Mesodermal cell (in vitro differentiated cells): ENCODE measurements at regions not wholly inside any gene's neighbourhood (a gene's known extent, or its start where the extent isn't known, plus 50 kb on each side); places are given as distances from the start of the nearest gene placed in this dataset.

Experiments used
- H3K27ac ChIP-seq: 2 replicates; pipeline ENCODE4 v1.7.0; 2013; ENCODE audit warnings: mild to moderate bottlenecking, low read depth, low read length, moderate library complexity; ENCODE audit not compliant: severe bottlenecking
- H3K36me3 ChIP-seq: 2 replicates; pipeline ENCODE4 v1.7.1; 2013; ENCODE audit warnings: mild to moderate bottlenecking, low read length, moderate library complexity; ENCODE audit not compliant: control insufficient read depth, insufficient read depth
- H3K4me1 ChIP-seq: one replicate; pipeline ENCODE4 v1.7.1; 2013; ENCODE audit warnings: mild to moderate bottlenecking, low read length; ENCODE audit not compliant: insufficient read depth, control insufficient read depth, poor library complexity, severe bottlenecking
- H3K4me3 ChIP-seq: 2 replicates; pipeline ENCODE4 v1.7.0; 2013; ENCODE audit warnings: low read length, control low read depth, mild to moderate bottlenecking; ENCODE audit not compliant: insufficient read depth, poor library complexity, severe bottlenecking; ENCODE audit errors: extremely low read depth
- H3K9me3 ChIP-seq: 2 replicates; pipeline ENCODE4 v1.7.1; 2013; ENCODE audit warnings: mild to moderate bottlenecking, low read length, moderate library complexity; ENCODE audit not compliant: control insufficient read depth
- WGBS, 2 experiments: methylation state at CpG; one replicate each; pipeline ENCODE4 v1.1.5; 2013; ENCODE audit warnings: missing lambda C conversion rate in 2 of 2; ENCODE audit not compliant: insufficient coverage in 2 of 2; 5-methylcytosine and 5-hydroxymethylcytosine counted together

DNA sequence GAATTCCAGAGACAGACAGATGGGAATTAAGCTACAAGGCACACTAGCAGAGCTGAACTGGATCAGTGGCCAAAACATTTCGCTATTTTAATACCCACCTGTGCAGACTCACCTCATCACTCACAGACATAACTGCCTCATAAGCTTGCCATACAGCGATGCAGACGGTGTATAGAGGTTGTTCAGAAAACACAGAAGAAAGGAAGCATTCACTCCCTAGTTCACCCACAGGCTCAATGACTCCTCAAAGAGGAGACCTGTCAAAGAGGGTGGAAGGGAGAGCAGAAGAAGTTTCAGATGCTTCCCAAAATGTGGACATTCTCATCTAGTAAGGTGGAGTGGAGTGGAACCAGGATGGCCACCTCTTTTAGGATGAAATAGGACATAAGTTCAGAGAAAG is 81.7 kb upstream of the SPHKAP start:
- H3K4me3 ChIP-seq: no peak overlapping the region
- WGBS, 2 experiments: 88 to 100% methylated on average over 1 of the region's 3 CpGs
- no peaks in the 10 kb centered on the region for H3K36me3 ChIP-seq
- no peak overlapping the region for H3K27ac ChIP-seq
- H3K4me1 ChIP-seq: no peaks in the 10 kb centered on the region
- H3K9me3 ChIP-seq: no peaks in the 10 kb centered on the region

- Histone ChIP-seq H3K36me3 (no peaks in the 10 kb centered on the region), H3K4me1 (no peaks in the 10 kb centered on the region), H3K9me3 (no peaks in the 10 kb centered on the region), H3K27ac (no peak overlapping the region), H3K4me3 (no peak overlapping the region)
- 87 to 91% methylated on average over 5 to 7 of the region's 7 CpGs for WGBS, 2 experiments
These were observed 80.1 kb upstream of the SPHKAP start for GRCh38 chr2:228261546-228261945.

DNA sequence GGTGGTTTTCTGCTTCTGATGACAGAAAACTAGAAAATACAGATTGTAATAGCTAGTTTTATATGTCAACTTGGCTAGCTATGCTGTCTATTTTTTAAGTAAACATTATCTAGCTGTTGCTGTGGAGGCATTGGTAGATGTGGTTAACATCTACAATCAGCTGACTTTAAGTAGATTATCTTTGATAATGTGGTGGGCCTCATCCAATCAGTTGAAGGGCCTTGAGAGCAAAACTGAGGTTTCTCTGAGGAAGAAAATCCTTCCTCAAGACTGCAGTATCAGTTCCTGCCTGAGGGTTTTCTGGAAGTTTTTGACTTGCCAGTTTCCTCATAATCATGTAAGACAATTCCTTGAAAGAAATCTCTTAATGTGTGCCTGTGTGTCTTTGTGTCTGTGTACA is 75.9 kb upstream of the SPHKAP start:
- H3K4me1 ChIP-seq: no peaks in the 10 kb centered on the region
- no peaks in the 10 kb centered on the region for H3K9me3 ChIP-seq

GRCh38 chr2:228253752-228254151 is 72.3 kb upstream of the SPHKAP start:
- WGBS, 2 experiments: 73 to 89% methylated on average over 1 of the region's 2 CpGs
- Histone ChIP-seq H3K9me3 (no peaks in the 10 kb centered on the region), H3K4me1 (no peaks in the 10 kb centered on the region), H3K27ac (no peak overlapping the region), H3K36me3 (no peaks in the 10 kb centered on the region), H3K4me3 (no peak overlapping the region)

More for the DNA sequence above, 75.9 kb upstream of the SPHKAP start:
- no peak overlapping the region for H3K27ac ChIP-seq
- no peak overlapping the region for H3K4me3 ChIP-seq
- no peaks in the 10 kb centered on the region for H3K36me3 ChIP-seq

GRCh38 chr2:228247335-228247734 is 65.8 kb upstream of the SPHKAP start:
- H3K27ac ChIP-seq: no peak overlapping the region
- no peaks in the 10 kb centered on the region for H3K36me3 ChIP-seq
- no peaks in the 10 kb centered on the region for H3K4me1 ChIP-seq
- H3K4me3 ChIP-seq: no peak overlapping the region
- WGBS, 2 experiments: 79 to 87% methylated on average over 2 of the region's 2 CpGs
- H3K9me3 ChIP-seq: no peaks in the 10 kb centered on the region

DNA sequence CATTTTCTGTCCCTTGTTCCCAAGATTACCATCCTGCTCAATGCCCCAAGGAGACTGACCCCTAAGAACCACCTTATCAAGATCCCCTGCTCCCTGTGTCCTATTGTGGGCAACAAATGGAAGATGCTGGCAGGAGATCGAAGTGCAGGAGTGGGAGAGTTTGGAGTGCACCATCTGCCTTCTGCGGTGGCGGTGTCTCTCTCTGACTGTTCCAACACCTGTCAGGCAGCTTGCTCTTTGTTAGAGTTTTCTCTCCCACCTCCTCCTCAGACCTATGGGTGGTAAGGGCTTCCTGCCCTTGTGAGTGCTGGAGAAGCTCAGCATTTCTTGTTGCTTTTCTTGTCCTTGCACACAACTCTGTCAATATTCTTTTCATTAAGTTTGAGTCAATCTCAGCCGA is 64.1 kb upstream of the SPHKAP start:
- Histone ChIP-seq H3K4me1 (no peaks in the 10 kb centered on the region), H3K27ac (no peak overlapping the region), H3K4me3 (no peak overlapping the region), H3K9me3 (no peaks in the 10 kb centered on the region), H3K36me3 (no peaks in the 10 kb centered on the region)
- WGBS, 2 experiments: 76 to 91% methylated on average over 1 to 3 of the region's 4 CpGs

- 86% methylated on average over 1 of the region's 1 CpG; no CpG with 5 or more reads in 1 of the 2 experiments for WGBS, 2 experiments
- H3K27ac ChIP-seq: no peak overlapping the region
- no peak overlapping the region for H3K4me3 ChIP-seq
These were observed 61.1 kb upstream of the SPHKAP start for GRCh38 chr2:228242591-228242990.

DNA sequence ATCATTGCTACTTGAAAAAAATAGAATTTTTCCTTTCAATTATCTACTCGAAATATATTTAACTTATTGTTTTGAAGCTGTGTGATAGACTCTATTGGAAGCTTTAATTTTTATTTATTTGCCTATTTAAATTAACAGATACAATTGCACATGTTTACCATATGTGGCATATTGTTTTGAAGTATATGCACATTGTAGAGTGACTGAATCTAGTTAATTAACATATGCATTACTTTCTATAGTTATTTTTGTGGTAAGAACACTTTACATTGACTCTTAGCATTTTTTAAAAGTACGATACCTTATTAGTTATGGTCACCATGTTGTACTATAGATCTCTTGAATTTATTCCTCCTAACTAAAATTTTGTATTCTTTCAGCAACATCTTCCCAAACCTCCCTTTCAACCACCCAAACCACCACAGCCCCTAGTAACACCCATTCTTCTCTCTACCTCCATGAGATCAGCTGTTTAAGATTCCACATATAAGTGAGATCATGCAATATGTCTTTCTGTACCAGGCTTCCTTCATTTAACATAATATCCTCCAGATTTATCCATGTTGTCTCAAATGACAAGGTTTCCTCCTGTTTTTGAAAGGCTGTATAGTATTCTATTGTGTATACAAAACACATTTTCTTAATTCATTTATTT is 58.5 kb upstream of the SPHKAP start:
- Histone ChIP-seq H3K9me3 (no peaks in the 10 kb centered on the region), H3K4me1 (no peaks in the 10 kb centered on the region), H3K36me3 (no peaks in the 10 kb centered on the region), H3K4me3 (no peak overlapping the region), H3K27ac (no peak overlapping the region)
- no CpG with 5 or more reads among the region's 2 CpGs for WGBS, 2 experiments

More at GRCh38 chr2:228242591-228242990, 61.1 kb upstream of the SPHKAP start:
- Histone ChIP-seq H3K9me3 (no peaks in the 10 kb centered on the region), H3K4me1 (no peaks in the 10 kb centered on the region), H3K36me3 (no peaks in the 10 kb centered on the region)

DNA sequence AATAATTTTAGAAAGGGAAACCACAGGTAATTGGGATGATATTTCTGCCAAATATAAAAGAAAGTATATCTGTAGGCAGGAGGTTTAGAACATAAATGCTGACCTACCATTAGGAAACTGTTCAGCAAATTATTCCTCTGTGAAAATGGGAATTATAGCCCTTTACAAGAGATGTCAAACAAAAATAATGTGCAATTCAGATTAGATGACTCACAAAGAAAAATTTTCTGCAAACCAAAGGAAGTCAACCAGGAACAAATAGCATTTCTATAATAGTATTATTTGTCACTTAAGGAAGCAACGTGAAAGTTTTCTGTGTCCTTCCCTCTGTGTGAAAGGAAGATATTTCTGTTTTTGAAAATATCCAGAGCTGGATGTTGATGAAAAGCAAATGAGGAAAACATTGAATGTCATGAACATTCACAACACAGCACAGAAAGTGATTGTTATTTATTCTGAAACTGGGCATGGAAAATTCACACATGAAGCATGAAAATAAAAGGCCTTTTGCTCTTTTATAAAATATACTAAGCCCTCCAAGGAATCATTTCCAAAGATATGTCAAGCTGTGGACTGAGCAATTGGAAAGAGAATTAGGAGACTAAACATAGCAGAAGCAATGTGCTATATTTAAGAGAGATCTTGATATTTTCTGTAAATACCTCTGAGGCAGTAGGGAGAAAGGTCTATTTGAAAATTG is 57.9 kb upstream of the SPHKAP start:
- WGBS, 2 experiments: no CpG with 5 or more reads among the region's 1 CpG
- no peaks in the 10 kb centered on the region for H3K36me3 ChIP-seq

More for the DNA sequence above, 57.9 kb upstream of the SPHKAP start:
- Histone ChIP-seq H3K4me1 (no peaks in the 10 kb centered on the region), H3K4me3 (no peak overlapping the region), H3K27ac (no peak overlapping the region), H3K9me3 (no peaks in the 10 kb centered on the region)
